Fibroblast of villous mesenchyme (primary cell): ENCODE measurements at regions not wholly inside any gene's neighbourhood (a gene's known extent, or its start where the extent isn't known, plus 50 kb on each side); places are given as distances from the start of the nearest gene placed in this dataset.
A peak's percentile ranks its signal among the peaks of the same experiment; 100 is the strongest.

ENCODE experiments used
- DNase-seq: peaks from one replicate; pipeline ENCODE4 v3.0.0-alpha.2; 2010; ENCODE audit warnings: low read depth
- H3K4me3 ChIP-seq: 2 replicates; pipeline ENCODE4 v1.5.1; 2011; ENCODE audit warnings: low read depth, mild to moderate bottlenecking, low read length
- TF ChIP-seq, protein P1 (sequence below): IDR thresholded peaks from 2 replicates; pipeline ENCODE4 v1.5.1; 2012; ENCODE audit warnings: low read depth, mild to moderate bottlenecking, low read length; ENCODE audit not compliant: insufficient read depth

DNA sequence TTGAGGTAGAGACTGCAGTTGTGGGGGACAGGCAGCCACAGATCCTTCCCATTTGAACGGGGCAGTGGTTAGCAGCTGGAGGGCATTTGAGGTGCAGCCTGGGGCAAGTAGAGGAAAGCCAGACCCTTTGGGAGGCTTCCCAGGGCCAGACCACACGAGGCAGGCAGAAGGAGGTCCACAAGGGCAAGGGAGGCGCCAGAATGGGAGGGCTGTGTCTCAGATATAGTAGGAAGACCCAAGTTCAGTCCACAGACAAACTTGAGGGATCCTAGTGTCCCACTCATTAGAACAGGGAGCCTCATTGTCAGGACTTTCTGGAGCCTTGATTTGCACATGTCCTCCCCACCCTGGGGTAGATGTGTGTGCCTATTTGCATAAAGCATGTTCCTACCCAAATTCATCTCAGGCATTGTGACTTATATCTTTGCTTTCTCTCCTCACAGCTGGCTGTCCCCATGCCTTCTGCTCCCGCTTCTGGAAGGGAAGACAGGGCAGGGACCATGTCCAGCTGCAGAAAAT lies 166.0 kb downstream of the VEGFA start:
- no peak overlapping the region for H3K4me3 ChIP-seq
- TF ChIP-seq, protein P1, sequence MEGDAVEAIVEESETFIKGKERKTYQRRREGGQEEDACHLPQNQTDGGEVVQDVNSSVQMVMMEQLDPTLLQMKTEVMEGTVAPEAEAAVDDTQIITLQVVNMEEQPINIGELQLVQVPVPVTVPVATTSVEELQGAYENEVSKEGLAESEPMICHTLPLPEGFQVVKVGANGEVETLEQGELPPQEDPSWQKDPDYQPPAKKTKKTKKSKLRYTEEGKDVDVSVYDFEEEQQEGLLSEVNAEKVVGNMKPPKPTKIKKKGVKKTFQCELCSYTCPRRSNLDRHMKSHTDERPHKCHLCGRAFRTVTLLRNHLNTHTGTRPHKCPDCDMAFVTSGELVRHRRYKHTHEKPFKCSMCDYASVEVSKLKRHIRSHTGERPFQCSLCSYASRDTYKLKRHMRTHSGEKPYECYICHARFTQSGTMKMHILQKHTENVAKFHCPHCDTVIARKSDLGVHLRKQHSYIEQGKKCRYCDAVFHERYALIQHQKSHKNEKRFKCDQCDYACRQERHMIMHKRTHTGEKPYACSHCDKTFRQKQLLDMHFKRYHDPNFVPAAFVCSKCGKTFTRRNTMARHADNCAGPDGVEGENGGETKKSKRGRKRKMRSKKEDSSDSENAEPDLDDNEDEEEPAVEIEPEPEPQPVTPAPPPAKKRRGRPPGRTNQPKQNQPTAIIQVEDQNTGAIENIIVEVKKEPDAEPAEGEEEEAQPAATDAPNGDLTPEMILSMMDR = no peak
- no peak for DNase-seq

DNA sequence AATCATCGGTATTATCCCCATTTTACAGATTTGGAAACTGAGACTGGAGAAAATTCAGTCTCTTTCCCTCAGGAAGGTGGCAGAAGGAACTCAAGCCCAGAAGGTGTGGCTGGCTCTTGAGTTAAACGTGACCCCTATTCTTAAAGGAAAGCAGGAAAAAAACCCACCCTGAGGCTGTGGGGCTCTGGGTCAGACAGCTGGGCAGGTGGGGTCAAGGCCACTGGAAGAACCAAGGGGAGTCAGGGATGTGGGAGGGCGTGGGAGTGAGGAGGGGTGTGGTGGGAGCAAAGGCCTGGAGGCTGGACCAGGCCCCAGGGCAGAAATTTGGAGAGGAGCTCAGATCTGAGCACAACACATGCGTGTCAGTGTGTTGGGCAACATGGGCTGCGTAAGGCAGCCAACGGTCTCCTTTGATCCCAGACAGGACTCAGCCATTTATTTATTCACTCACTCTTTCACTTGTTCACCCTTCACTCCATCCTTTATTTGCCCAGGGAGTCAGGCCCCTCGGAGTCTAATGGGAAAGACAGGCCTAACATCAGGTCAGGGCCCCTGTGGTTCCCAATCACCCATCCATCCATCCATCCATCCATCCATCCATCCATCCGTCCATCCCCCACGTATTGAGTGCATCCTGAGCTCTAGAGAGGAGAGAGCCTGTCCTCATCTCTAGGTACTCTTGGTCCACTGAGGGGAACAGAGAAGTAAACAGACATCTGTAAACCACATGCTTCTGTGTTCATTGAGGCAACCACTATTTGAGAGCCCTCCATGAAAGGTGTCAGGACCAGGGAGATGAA lies 165.0 kb downstream of the VEGFA start:
- TF ChIP-seq, protein P1 = no peak
- H3K4me3 ChIP-seq = no peak overlapping the region
- DNase-seq = no peak

DNA sequence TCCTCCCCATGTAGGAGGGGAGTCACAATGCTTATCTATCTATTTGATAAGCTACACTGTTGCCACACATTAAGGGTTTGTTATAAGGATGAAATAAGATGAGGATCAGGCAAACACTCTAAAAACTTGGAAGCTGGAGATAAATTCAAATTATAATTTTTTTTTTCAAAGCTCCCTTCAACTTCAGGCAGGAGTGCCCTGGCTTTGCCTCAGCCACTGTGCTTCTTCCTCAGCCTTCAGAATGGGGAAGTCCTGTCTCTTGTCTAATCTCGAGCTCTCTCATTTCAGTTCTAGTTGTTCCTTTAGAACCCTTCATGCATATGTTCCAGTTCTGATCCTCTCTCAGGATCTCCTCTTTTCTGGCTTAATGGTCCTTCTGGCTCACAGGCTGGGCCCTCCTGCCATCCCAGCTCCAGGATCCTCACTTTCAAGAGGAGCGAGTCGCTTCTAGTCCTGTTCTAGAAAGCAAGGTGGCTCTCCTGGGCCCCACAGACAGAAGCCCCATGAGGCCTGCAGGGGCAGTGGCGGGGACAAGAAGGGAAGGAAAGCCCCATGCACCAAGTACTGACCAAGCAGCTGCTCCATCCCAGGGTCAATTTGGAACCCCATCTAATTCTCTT lies 164.3 kb downstream of the VEGFA start:
- no peak overlapping the region for H3K4me3 ChIP-seq
- TF ChIP-seq, protein P1 = no peak
- no peak for DNase-seq

DNA sequence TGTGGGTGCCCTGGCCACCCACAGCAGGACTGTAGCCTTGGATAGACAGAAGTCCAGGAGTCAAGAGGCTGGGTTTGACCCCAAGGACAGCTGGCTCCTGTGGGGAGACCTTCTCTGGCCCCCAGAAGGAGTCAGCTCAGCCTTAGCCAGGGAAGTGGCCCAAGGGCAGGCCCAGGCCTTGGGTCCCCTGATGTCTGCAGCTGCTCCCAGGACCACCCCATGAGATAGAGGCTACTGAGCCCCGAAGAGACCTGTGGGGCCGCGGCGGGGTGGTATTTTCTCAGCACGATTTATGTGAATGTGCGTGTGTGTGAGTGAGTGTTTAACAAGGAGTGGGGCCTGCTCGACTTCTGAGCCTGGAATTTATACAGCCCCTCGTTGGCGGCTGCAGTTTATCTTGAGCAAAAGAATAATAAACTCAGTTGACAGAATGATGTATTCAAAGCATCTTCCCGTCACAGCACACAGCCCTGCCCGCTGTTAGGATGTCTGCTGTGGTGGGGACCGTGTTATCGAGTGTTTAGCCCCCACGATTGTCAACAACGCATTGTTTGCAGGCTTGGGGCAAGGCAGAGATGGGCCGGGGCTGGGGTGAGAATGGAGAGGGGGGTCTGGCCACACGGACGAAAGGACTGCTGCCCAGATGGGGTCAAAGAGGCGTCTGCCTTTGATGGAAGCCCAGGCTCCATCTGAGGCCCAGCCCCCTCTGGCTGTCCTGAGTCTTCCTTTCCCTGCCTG lies 163.3 kb downstream of the VEGFA start:
- DNase-seq = peak; percentile 79
- no peak overlapping the region for H3K4me3 ChIP-seq
- TF ChIP-seq, protein P1 = no peak

DNA sequence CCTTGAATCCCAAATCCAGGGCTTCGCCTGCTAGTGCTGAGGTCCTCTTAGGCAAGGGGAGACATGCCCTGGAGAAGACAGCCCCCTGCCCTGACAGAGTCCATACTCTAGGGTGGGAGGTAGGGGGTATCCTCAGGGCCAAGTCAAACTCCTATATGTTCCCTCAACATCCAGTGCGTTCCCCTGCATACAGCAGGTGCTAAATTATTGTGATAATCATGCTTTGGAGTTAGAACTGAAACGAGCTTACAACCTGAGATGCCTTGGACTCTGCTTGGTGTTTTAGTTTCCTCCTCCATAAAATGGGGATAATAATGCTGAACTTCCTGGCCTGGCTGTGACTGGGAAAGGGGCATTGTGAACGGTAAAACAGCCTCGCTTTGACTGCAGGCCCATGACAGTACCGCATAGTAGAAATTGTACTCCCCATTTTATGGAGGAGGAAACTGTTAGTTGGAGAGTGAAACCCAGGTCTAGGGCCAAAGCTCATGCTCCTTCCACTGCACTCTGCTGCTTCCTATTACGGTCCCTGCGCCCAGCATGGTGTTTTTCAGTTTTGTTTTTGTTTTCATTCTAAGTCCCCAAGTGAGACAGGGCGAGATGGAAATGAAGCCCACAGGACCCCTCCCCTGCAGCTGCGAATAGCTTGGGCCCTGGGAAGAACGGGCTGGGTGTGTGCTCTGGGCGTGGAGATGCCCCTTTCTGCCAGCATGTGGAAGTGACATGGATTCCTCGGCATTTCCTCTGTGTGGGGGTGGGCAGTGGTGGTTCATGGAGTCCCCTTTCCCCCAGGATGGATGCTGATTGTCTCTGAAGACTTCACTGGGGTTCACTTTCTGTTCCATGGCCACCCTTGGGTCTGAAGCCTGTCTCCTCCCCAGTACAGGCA lies 162.5 kb downstream of the VEGFA start:
- H3K4me3 ChIP-seq = no peak overlapping the region
- TF ChIP-seq, protein P1 = no peak

DNA sequence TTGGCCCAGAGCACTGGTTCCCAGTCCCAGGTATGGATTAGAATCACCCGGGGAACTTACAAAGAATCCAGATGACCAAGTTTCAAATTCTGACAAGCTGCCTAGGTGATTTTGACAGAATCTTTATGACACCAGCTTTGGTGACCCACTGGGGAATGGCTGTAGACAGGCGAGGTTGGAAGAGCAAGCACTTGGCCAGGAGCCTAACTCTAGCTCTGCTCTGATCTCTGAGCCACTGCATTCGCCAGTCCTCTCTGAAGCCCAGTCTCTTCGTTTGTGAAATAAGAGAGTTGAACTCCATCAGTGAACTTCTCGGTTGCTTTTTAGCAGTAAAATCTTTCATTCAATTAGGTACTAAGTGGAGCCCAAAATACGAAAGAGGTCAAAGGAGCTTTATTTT lies 161.2 kb downstream of the VEGFA start:
- TF ChIP-seq, protein P1 = no peak
- H3K4me3 ChIP-seq = no peak overlapping the region
- DNase-seq = no peak

More for the DNA sequence above, 162.5 kb downstream of the VEGFA start:
- DNase-seq = no peak
